Activated CD8-positive, alpha-beta T cell treated with anti-CD3 and anti-CD28 coated beads, Interleukin-2, amount 10 ng/mL, durations not matched to agents 7 days and 5 days (primary cell): ENCODE measurements at regions not wholly inside any gene's neighbourhood (a gene's known extent, or its start where the extent isn't known, plus 50 kb on each side); places are given as distances from the start of the nearest gene placed in this dataset.
"Not testable (repeated sequence)": the region's sequence is repeated elsewhere in the genome, so short reads cannot be mapped to it uniquely, and the experiment has no call there.

ENCODE experiments used
- ATAC-seq: fragments of 150-1000 bp; cut with Tn5 transposase; one replicate; pipeline ENCODE4 v1.10.0; 2021; ENCODE audit warnings: moderate library complexity
- CTCF ChIA-PET: fragments of 350-600 bp; sonication (Branson Sonifier 250); formaldehyde crosslinking; loops from one replicate; lab custom pipeline; 2021; ENCODE audit warnings: antibody characterized with exemption; lab: Charles Lee
- POLR2A ChIA-PET: fragments of 350-600 bp; sonication (Branson Sonifier 250); formaldehyde crosslinking; loops from one replicate; lab custom pipeline; 2021; ENCODE audit warnings: antibody characterized with exemption; lab: Charles Lee
- DNase-seq: peaks from one replicate; pipeline ENCODE4 v3.0.0-alpha.2; 2020
- H3K27ac Mint-ChIP-seq: one replicate; pipeline ENCODE4 v1.8.0; 2021; ENCODE audit warnings: mild to moderate bottlenecking, mixed read lengths
- H3K27me3 Mint-ChIP-seq: one replicate; pipeline ENCODE4 v1.8.0; 2021; ENCODE audit warnings: low read depth, mixed read lengths
- H3K36me3 Mint-ChIP-seq: one replicate; pipeline ENCODE4 v1.8.0; 2021; ENCODE audit warnings: low read depth, mixed read lengths
- H3K4me1 Mint-ChIP-seq: one replicate; pipeline ENCODE4 v1.8.0; 2021; ENCODE audit warnings: low read depth, mixed read lengths
- H3K4me3 Mint-ChIP-seq: one replicate; pipeline ENCODE4 v1.8.0; 2021; ENCODE audit warnings: mild to moderate bottlenecking, mixed read lengths
- H3K9me3 Mint-ChIP-seq: one replicate; pipeline ENCODE4 v1.8.0; 2022; ENCODE audit warnings: mixed read lengths; ENCODE audit not compliant: insufficient read depth

DNA sequence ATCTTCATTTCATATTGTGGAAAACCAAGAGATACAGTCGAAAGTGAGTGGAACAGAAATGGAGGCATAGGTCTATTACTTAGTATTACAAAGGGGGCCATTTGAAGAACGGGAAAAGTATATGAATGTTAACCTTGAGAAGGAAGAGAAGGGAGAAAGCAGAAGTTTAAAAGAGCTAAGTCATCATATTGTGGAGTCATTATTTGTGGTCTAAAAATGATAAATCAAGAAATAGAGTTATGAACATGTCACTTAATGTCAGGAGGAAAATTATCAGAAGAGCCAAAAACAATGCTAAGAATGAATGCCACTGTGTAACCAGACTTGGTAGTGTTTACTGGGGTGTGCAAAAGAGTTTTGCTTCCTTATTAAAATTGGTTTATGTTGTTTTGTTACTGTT is 589.5 kb upstream of the LCORL start:
- ATAC-seq: no peak
- no peak overlapping the region for H3K27ac Mint-ChIP-seq
- ChIA-PET CTCF (no interaction called here), POLR2A (no interaction called here)
- H3K27me3 Mint-ChIP-seq: no peaks in the 10 kb centered on the region
- no peak overlapping the region for H3K4me3 Mint-ChIP-seq
- no peaks in the 10 kb centered on the region for H3K36me3 Mint-ChIP-seq
- no peaks in the 10 kb centered on the region for H3K4me1 Mint-ChIP-seq
- peaks cover 6% of the 10 kb centered on the region for H3K9me3 Mint-ChIP-seq
- DNase-seq: no peak

DNA sequence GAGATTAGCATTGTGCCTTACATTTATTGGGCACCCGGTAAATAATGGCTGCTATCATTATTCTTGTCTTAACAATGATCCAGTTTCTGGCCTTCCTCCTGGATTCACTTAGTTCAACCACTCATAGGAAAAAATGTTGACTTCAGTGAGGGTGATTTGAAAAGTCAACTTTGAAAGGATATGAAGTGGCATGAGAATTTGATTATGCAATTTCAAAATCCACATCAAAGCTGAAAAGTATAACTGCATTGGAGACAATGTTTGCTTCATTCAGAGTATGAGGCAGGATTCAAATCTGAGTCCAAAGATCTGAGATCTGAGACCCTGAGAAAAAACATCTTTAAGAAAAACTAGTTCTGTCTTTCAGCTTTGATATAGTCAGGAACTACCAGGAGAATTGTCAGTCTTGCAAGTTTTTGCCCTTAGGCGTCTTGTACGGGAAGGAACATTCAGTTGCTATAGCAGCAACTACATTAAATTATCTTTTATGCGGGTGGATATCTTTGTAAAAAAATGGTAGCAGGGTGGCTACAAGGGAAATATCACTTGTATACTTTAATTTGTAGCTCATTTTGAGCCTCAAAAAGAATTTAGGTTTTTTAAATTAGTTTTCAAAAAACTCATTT is 587.5 kb upstream of the LCORL start:
- CTCF ChIA-PET: no interaction called here
- H3K4me1 Mint-ChIP-seq: no peaks in the 10 kb centered on the region

DNA sequence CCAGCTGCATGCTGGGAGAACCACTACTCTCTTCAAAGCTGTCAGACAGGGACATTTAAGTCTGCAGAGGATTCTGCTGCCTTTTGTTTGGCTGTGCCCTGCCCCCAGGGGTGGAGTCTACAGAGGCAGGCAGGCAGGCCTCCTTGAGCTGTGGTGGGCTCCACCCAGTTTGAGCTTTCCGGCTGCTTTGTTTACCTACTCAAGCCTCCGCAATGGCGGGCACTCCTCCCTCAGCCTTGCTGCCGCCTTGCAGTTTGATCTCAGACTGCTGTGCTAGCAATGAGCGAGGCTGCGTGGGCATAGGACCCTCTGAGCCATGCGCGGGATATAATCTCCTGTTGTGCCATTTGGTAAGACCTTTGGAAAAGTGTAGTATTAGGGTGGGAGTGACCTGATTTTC is 581.1 kb upstream of the LCORL start:
- H3K9me3 Mint-ChIP-seq, ATAC-seq, H3K4me1 Mint-ChIP-seq, H3K27ac Mint-ChIP-seq, CTCF ChIA-PET, DNase-seq, H3K27me3 Mint-ChIP-seq, H3K36me3 Mint-ChIP-seq, H3K4me3 Mint-ChIP-seq, POLR2A ChIA-PET: not testable (repeated sequence)

More for the DNA sequence above, 587.5 kb upstream of the LCORL start:
- ATAC-seq: no peak
- H3K4me3 Mint-ChIP-seq: no peak overlapping the region
- H3K27ac Mint-ChIP-seq: no peak overlapping the region
- POLR2A ChIA-PET: no interaction called here
- H3K9me3 Mint-ChIP-seq: peaks cover 6% of the 10 kb centered on the region
- no peaks in the 10 kb centered on the region for H3K27me3 Mint-ChIP-seq
- no peaks in the 10 kb centered on the region for H3K36me3 Mint-ChIP-seq
- DNase-seq: no peak

DNA sequence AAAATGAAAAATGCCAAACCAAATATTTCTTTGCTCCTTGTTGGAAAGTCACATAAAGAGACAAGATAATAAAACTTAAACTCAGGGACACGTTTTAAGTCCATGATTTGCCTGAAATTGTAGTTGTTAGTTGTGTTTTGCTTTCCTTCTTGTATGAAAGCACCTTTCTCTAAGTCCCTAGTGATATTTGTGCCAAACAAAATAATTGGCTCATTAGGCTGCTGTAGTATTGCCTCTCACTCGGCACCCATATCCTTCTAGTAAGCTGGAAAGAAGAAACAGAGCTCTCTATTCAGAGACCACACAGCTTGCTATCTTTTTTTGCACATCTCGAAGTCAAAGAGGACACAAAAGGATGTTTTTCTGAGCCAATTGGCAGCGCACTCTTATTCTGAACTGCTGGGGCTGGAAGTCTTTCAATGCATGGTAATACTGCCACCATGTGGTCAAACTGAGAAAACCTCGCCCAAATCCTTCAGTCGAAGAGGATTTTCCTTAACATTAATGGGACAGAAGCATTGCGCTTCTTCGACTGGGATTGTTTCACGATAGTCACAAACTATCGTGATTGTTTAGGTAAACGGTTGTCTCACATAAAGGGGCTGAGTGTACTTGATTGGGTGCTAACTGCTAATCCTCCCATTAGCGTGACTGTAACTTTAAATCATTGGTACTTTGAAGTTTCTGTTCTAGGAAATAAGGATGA is 571.9 kb upstream of the LCORL start:
- no peak overlapping the region for H3K27ac Mint-ChIP-seq
- ChIA-PET POLR2A (no interaction called here), CTCF (interaction anchor here (0.7 to 1.2 kb wide), 4 partner anchors 36 to 1044 kb away, joined by 3 to 7 read pairs (median 4); no protein-coding TSS in a partner anchor)
- no peaks in the 10 kb centered on the region for H3K27me3 Mint-ChIP-seq
- DNase-seq (peak; percentile 59), ATAC-seq (peak; percentile 55)
- no peak overlapping the region for H3K4me3 Mint-ChIP-seq
- peaks cover 7% of the 10 kb centered on the region for H3K4me1 Mint-ChIP-seq
- H3K9me3 Mint-ChIP-seq: no peaks in the 10 kb centered on the region
- no peaks in the 10 kb centered on the region for H3K36me3 Mint-ChIP-seq

DNA sequence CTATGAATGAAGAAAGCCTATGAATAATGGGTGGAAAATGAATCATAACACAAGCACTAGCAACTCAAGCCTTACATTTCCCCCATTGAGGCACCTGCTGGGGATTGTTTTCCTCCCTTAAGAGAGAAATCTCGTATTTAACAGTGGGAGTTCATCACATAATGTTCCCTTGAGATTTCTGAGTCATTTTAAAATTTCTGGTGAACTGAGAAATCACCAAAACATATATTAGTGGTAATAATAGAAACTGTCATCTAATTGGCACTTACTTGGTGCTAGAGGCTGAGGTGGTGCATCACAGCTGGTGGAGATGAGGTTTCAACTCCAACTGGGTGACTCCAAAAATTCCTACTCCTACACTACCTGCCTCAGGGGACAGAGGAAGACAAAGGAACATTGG is 561.3 kb upstream of the LCORL start:
- no peaks in the 10 kb centered on the region for H3K36me3 Mint-ChIP-seq
- H3K27ac Mint-ChIP-seq: no peak overlapping the region
- DNase-seq: no peak
- no peak for ATAC-seq
- POLR2A ChIA-PET: no interaction called here
- H3K9me3 Mint-ChIP-seq: no peaks in the 10 kb centered on the region
- H3K4me1 Mint-ChIP-seq: no peaks in the 10 kb centered on the region
- peaks cover 6% of the 10 kb centered on the region for H3K27me3 Mint-ChIP-seq
- no peak overlapping the region for H3K4me3 Mint-ChIP-seq
- CTCF ChIA-PET: interaction anchor here (1.2 kb wide), 1 partner anchor 9 kb away, joined by 3 read pairs; no protein-coding TSS in a partner anchor

DNA sequence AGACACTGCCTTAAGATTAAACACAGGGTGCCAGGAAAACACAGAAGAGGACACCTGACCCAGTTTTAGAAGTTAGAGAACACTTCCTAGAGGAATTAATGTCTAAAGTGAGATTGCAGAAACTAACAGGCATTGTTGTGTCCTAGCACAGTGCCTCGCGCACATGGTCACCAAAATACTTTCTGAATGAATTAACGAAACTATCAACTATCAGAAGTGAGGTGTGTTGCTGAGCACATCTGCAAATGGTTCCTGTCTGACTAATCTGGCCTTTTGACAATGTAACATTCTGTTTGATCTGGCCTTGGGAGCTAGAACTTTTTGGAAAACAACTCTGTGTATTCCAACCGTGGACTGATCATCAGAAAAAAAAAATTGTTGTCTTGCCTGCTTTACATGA is 556.8 kb upstream of the LCORL start:
- ATAC-seq: no peak
- ChIA-PET POLR2A (no interaction called here), CTCF (no interaction called here)
- Mint-ChIP-seq H3K36me3 (no peaks in the 10 kb centered on the region), H3K4me3 (no peak overlapping the region), H3K27me3 (peaks cover 7% of the 10 kb centered on the region), H3K9me3 (no peaks in the 10 kb centered on the region), H3K4me1 (no peaks in the 10 kb centered on the region), H3K27ac (no peak overlapping the region)
- no peak for DNase-seq

DNA sequence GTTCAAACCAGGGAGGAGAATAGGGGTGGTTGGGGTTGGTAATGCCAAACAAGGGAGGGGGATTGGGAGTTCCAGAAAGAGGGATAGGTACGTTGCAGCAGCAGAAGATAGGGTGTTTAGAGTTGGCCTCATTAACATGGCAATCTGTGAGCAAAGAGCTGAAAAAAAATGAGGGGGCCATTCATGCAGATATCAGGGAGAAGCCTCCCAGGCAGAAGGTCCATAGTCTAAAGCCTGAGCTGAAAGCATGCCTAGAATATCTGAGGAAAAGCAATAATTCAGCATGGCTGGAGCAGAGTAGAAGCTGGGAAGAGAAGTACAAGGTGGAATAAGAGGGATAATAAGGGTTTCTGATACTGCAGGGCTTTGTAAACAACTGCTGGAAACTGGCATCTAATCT is 550.9 kb upstream of the LCORL start:
- Mint-ChIP-seq H3K27me3 (peaks cover 3% of the 10 kb centered on the region), H3K4me3 (no peak overlapping the region), H3K27ac (no peak overlapping the region), H3K9me3 (no peaks in the 10 kb centered on the region), H3K4me1 (no peaks in the 10 kb centered on the region), H3K36me3 (no peaks in the 10 kb centered on the region)
- DNase-seq: no peak
- ATAC-seq: no peak
- POLR2A ChIA-PET: no interaction called here
- CTCF ChIA-PET: no interaction called here

DNA sequence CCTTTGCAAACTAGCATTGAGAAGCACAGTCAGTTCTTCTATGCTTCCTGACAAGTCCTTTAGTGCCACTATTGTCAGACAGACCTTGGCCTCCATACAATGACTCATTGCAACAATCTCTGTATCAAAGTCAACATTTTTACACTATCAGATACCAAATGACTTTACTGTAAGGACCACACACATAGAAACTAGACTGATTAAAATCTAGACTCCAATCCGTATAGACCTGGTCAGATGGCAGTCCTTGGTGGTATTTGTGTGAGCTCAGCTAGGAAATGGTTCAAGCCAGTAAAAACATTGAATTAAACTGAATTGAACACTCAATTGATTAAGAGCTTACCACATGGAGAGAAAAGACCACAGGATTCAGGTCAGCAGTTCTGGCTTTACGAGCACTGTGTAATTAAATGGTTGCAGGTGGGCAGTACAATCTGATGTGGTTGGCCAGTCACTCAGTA is 549.8 kb upstream of the LCORL start:
- no peak overlapping the region for H3K27ac Mint-ChIP-seq
- CTCF ChIA-PET: no interaction called here
- no peak for ATAC-seq
- no peaks in the 10 kb centered on the region for H3K9me3 Mint-ChIP-seq
- H3K4me1 Mint-ChIP-seq: no peaks in the 10 kb centered on the region
- no peaks in the 10 kb centered on the region for H3K27me3 Mint-ChIP-seq
- POLR2A ChIA-PET: no interaction called here
- DNase-seq: no peak
- H3K36me3 Mint-ChIP-seq: no peaks in the 10 kb centered on the region
- H3K4me3 Mint-ChIP-seq: no peak overlapping the region

DNA sequence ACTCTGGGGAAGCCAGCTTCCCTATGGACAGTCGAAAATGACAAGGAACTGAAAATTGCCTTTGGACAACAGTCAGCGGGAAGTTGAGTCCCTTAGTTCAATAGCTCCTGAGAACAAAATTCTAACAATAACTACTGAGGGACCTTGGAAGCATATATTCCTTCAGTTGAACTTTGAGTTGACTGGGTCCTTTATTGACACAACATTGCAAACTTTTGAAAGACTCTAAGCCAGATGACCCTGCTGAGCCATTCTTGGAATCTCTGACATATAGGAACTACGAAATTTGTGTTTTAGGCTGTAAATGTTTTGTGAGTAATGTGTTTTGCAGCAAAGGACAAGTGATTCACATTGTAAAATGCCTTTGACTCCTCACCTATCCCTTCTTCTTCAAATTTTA is 548.8 kb upstream of the LCORL start:
- CTCF ChIA-PET: no interaction called here

DNA sequence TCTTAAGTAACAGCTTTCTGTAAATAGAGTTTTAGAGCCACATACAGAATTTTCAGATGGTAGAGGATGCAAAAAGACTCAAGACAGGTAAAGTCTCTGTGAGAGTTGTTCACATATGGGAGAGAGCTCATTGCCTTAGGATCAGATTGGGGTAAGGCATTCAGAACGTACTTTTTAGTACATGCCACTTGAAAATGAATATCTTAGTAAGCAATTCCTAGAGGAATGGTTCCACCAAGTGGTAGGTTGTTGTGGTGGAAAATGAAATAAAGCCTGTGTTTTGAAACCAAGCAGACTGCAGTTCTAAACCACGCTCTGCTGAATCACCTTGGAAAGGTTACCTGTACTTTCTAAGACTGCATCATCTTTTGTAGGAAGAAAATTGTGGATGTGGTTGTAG is 547.0 kb upstream of the LCORL start:
- ATAC-seq (no peak), DNase-seq (no peak)
- Mint-ChIP-seq H3K4me1 (no peaks in the 10 kb centered on the region), H3K27me3 (no peaks in the 10 kb centered on the region), H3K27ac (no peak overlapping the region), H3K4me3 (no peak overlapping the region), H3K9me3 (no peaks in the 10 kb centered on the region), H3K36me3 (no peaks in the 10 kb centered on the region)
- ChIA-PET CTCF (no interaction called here), POLR2A (no interaction called here)

More for the DNA sequence above, 548.8 kb upstream of the LCORL start:
- DNase-seq: no peak
- no peak for ATAC-seq
- no peaks in the 10 kb centered on the region for H3K27me3 Mint-ChIP-seq
- POLR2A ChIA-PET: no interaction called here
- no peak overlapping the region for H3K27ac Mint-ChIP-seq
- H3K4me3 Mint-ChIP-seq: no peak overlapping the region
- H3K9me3 Mint-ChIP-seq: no peaks in the 10 kb centered on the region
- no peaks in the 10 kb centered on the region for H3K36me3 Mint-ChIP-seq
- H3K4me1 Mint-ChIP-seq: no peaks in the 10 kb centered on the region

DNA sequence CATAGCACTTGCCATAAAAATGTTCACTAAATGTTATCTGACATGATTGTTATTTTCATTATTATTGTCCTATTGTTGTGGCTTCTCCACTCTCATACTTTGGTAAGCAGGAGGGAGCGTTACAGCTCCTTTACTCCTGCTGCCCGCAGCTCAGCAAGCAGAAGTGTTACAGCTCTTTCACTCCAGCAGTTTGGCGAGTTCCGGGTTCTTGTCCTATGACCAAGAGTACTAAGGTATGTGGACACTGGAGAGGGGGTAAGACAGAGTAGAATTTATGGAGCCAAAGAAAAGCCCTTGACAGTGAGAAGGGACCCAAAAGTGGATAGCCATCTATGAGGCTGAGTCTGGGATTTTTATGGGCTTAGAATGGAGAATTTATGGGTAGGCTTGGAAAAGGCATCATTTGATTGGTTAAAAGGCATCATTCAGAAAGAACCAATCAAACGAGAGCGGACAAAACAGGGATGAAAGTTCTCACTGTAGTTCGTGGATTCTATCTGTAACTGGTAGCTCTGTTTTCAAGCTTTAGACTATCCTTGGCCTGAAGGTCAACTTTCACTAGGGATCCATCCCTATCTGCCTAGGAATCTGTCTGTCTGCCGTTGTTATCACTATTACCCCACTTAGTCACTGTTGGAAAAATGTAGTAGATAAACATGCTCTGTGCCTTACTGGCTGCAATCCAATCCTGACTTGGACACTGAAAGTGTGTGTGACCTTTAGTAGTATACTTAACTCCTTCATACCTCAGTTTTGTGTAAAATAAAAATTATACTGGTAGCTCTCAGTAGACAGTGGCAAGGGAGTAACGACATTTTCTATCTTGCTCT is 545.6 kb upstream of the LCORL start:
- peaks cover 1% of the 10 kb centered on the region for H3K9me3 Mint-ChIP-seq
- POLR2A ChIA-PET: no interaction called here
- no peaks in the 10 kb centered on the region for H3K36me3 Mint-ChIP-seq
- no peaks in the 10 kb centered on the region for H3K4me1 Mint-ChIP-seq
- ATAC-seq (no peak), DNase-seq (no peak)
- no peak overlapping the region for H3K4me3 Mint-ChIP-seq
- CTCF ChIA-PET: no interaction called here
- H3K27me3 Mint-ChIP-seq: no peaks in the 10 kb centered on the region
- no peak overlapping the region for H3K27ac Mint-ChIP-seq

DNA sequence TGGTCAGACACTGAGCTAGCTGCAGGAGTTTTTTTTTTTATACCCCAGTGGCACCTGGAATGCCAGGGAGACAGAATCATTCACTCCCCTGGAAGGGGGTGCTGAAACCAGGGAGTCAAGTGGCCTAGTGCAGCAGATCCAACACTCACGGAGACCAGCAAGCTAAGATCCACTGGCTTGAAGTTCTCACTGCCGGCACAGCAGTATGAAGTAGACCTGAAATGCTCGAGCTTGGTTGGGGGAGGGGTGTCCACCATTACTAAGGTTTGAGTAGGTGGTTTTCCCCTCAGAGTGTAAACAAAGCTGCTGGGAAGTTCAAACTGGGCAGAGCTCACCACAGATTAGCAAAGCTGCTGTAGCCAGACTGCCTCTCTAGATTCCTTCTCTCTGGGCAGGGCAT is 537.9 kb upstream of the LCORL start:
- no peaks in the 10 kb centered on the region for H3K36me3 Mint-ChIP-seq
- no peaks in the 10 kb centered on the region for H3K27me3 Mint-ChIP-seq
- no peak for DNase-seq
- no peak overlapping the region for H3K4me3 Mint-ChIP-seq
- peaks cover 3% of the 10 kb centered on the region for H3K9me3 Mint-ChIP-seq
- no peak overlapping the region for H3K27ac Mint-ChIP-seq
- H3K4me1 Mint-ChIP-seq: no peaks in the 10 kb centered on the region
- ChIA-PET CTCF (no interaction called here), POLR2A (no interaction called here)
- ATAC-seq: no peak
